ENCODE measurements at regions not wholly inside any gene's neighbourhood (a gene's known extent, or its start where the extent isn't known, plus 50 kb on each side); places are given as distances from the start of the nearest gene placed in this dataset.

- WGBS (ENCODE audit: insufficient coverage) = 75% methylated on average over 2 of the region's 8 CpGs
- peaks cover 0 to 1% (median 0%) of the 10 kb centered on the region in 5 experiments for H3K27me3 ChIP-seq (replicated peaks in 2 of 5; ENCODE audit: control insufficient read depth in 4 of 5, insufficient read depth in 5 of 5, low read length in 4 of 5)
- POLR2A ChIA-PET = interaction anchor here (0.6 kb wide), 1 partner anchor 101 kb away, joined by 3 read pairs; no protein-coding TSS in a partner anchor
- DNase-seq = no peak
- no peak overlapping the region for H3K27ac ChIP-seq (ENCODE audit: insufficient read depth in 1 of 2, low read depth in 1 of 2, low read length in 2 of 2, poor library complexity in 1 of 2, severe bottlenecking in 2 of 2)
- H3K9me3 ChIP-seq (ENCODE audit: control extremely low read depth in 1 of 5, control insufficient read depth in 4 of 5, insufficient read depth in 2 of 5, low read depth in 1 of 5, low read length in 4 of 5) = peaks cover 0 to 18% (median 4%) of the 10 kb centered on the region in 5 experiments
- peaks cover 0 to 15% (median 13%) of the 10 kb centered on the region in 4 experiments for H3K4me1 ChIP-seq (ENCODE audit: control extremely low read depth in 1 of 4, control insufficient read depth in 4 of 4, insufficient read depth in 4 of 4, low read length in 3 of 4)
- no peaks in the 10 kb centered on the region for H3K36me3 ChIP-seq (ENCODE audit: control insufficient read depth in 4 of 4, insufficient read depth in 4 of 4, low read length in 3 of 4)
- CTCF ChIA-PET = interaction anchor here (0.7 kb wide), 1 partner anchor 107 kb away, joined by 3 read pairs; no protein-coding TSS in a partner anchor
- no peak overlapping the region for H3K4me3 ChIP-seq (ENCODE audit: control insufficient read depth in 1 of 7, extremely low read depth in 1 of 7, insufficient read depth in 4 of 7, low read depth in 2 of 7, low read length in 6 of 7)
Observed at GRCh38 chr17:77649717-77650211, 308.7 kb upstream of the TNRC6C start.

- H3K9me3 ChIP-seq (ENCODE audit: control extremely low read depth in 1 of 5, control insufficient read depth in 4 of 5, insufficient read depth in 2 of 5, low read depth in 1 of 5, low read length in 4 of 5) = peaks cover 0 to 18% (median 4%) of the 10 kb centered on the region in 5 experiments
- no peaks in the 10 kb centered on the region for H3K4me1 ChIP-seq (ENCODE audit: control extremely low read depth in 1 of 4, control insufficient read depth in 4 of 4, insufficient read depth in 4 of 4, low read length in 3 of 4)
- no peak for DNase-seq
- POLR2A ChIA-PET = no interaction called here
- H3K27ac ChIP-seq (ENCODE audit: insufficient read depth in 1 of 2, low read depth in 1 of 2, low read length in 2 of 2, poor library complexity in 1 of 2, severe bottlenecking in 2 of 2) = no peak overlapping the region
- H3K36me3 ChIP-seq (ENCODE audit: control insufficient read depth in 4 of 4, insufficient read depth in 4 of 4, low read length in 3 of 4) = no peaks in the 10 kb centered on the region
- WGBS (ENCODE audit: insufficient coverage) = 90% methylated on average over 2 of the region's 4 CpGs
- no peak overlapping the region for H3K4me3 ChIP-seq (ENCODE audit: control insufficient read depth in 1 of 7, extremely low read depth in 1 of 7, insufficient read depth in 4 of 7, low read depth in 2 of 7, low read length in 6 of 7)
- H3K27me3 ChIP-seq (replicated peaks in 2 of 5; ENCODE audit: control insufficient read depth in 4 of 5, insufficient read depth in 5 of 5, low read length in 4 of 5) = peaks cover 0 to 4% (median 0%) of the 10 kb centered on the region in 5 experiments
- CTCF ChIA-PET = no interaction called here
Observed at GRCh38 chr17:77651988-77652387, 306.5 kb upstream of the TNRC6C start.

GRCh38 chr17:77654296-77654695, 304.2 kb upstream of the TNRC6C start:
- WGBS (ENCODE audit: insufficient coverage) = 100% methylated on average over 3 of the region's 5 CpGs
- ChIA-PET CTCF (no interaction called here), POLR2A (no interaction called here)
- Histone ChIP-seq H3K36me3 (ENCODE audit: control insufficient read depth in 4 of 4, insufficient read depth in 4 of 4, low read length in 3 of 4) (no peaks in the 10 kb centered on the region), H3K27me3 (replicated peaks in 2 of 5; ENCODE audit: control insufficient read depth in 4 of 5, insufficient read depth in 5 of 5, low read length in 4 of 5) (peaks cover 0 to 4% (median 0%) of the 10 kb centered on the region in 5 experiments), H3K9me3 (ENCODE audit: control extremely low read depth in 1 of 5, control insufficient read depth in 4 of 5, insufficient read depth in 2 of 5, low read depth in 1 of 5, low read length in 4 of 5) (peaks cover 0 to 7% (median 6%) of the 10 kb centered on the region in 5 experiments), H3K4me1 (ENCODE audit: control extremely low read depth in 1 of 4, control insufficient read depth in 4 of 4, insufficient read depth in 4 of 4, low read length in 3 of 4) (no peaks in the 10 kb centered on the region), H3K27ac (ENCODE audit: insufficient read depth in 1 of 2, low read depth in 1 of 2, low read length in 2 of 2, poor library complexity in 1 of 2, severe bottlenecking in 2 of 2) (no peak overlapping the region), H3K4me3 (ENCODE audit: control insufficient read depth in 1 of 7, extremely low read depth in 1 of 7, insufficient read depth in 4 of 7, low read depth in 2 of 7, low read length in 6 of 7) (no peak overlapping the region)
- DNase-seq = no peak

GRCh38 chr17:77654850-77655249, 303.7 kb upstream of the TNRC6C start:
- Histone ChIP-seq H3K4me3 (ENCODE audit: control insufficient read depth in 1 of 7, extremely low read depth in 1 of 7, insufficient read depth in 4 of 7, low read depth in 2 of 7, low read length in 6 of 7) (no peak overlapping the region), H3K36me3 (ENCODE audit: control insufficient read depth in 4 of 4, insufficient read depth in 4 of 4, low read length in 3 of 4) (no peaks in the 10 kb centered on the region), H3K4me1 (ENCODE audit: control extremely low read depth in 1 of 4, control insufficient read depth in 4 of 4, insufficient read depth in 4 of 4, low read length in 3 of 4) (no peaks in the 10 kb centered on the region), H3K9me3 (ENCODE audit: control extremely low read depth in 1 of 5, control insufficient read depth in 4 of 5, insufficient read depth in 2 of 5, low read depth in 1 of 5, low read length in 4 of 5) (peaks cover 0 to 6% (median 5%) of the 10 kb centered on the region in 5 experiments), H3K27me3 (replicated peaks in 2 of 5; ENCODE audit: control insufficient read depth in 4 of 5, insufficient read depth in 5 of 5, low read length in 4 of 5) (peaks cover 0 to 4% (median 0%) of the 10 kb centered on the region in 5 experiments), H3K27ac (ENCODE audit: insufficient read depth in 1 of 2, low read depth in 1 of 2, low read length in 2 of 2, poor library complexity in 1 of 2, severe bottlenecking in 2 of 2) (no peak overlapping the region)
- no peak for DNase-seq
- WGBS (ENCODE audit: insufficient coverage) = 64% methylated on average over 11 of the region's 13 CpGs
- CTCF ChIA-PET = no interaction called here
- POLR2A ChIA-PET = no interaction called here

- DNase-seq = no peak
- H3K4me1 ChIP-seq (ENCODE audit: control extremely low read depth in 1 of 4, control insufficient read depth in 4 of 4, insufficient read depth in 4 of 4, low read length in 3 of 4) = no peaks in the 10 kb centered on the region
- peaks cover 0 to 4% (median 0%) of the 10 kb centered on the region in 5 experiments for H3K27me3 ChIP-seq (replicated peaks in 2 of 5; ENCODE audit: control insufficient read depth in 4 of 5, insufficient read depth in 5 of 5, low read length in 4 of 5)
- no peak overlapping the region for H3K4me3 ChIP-seq (ENCODE audit: control insufficient read depth in 1 of 7, extremely low read depth in 1 of 7, insufficient read depth in 4 of 7, low read depth in 2 of 7, low read length in 6 of 7)
- ChIA-PET CTCF (no interaction called here), POLR2A (no interaction called here)
- H3K36me3 ChIP-seq (ENCODE audit: control insufficient read depth in 4 of 4, insufficient read depth in 4 of 4, low read length in 3 of 4) = no peaks in the 10 kb centered on the region
- H3K9me3 ChIP-seq (ENCODE audit: control extremely low read depth in 1 of 5, control insufficient read depth in 4 of 5, insufficient read depth in 2 of 5, low read depth in 1 of 5, low read length in 4 of 5) = peaks cover 0 to 6% (median 3%) of the 10 kb centered on the region in 5 experiments
- 83% methylated on average over 7 of the region's 9 CpGs for WGBS (ENCODE audit: insufficient coverage)
- no peak overlapping the region for H3K27ac ChIP-seq (ENCODE audit: insufficient read depth in 1 of 2, low read depth in 1 of 2, low read length in 2 of 2, poor library complexity in 1 of 2, severe bottlenecking in 2 of 2)
Observed at GRCh38 chr17:77656054-77656453, 302.4 kb upstream of the TNRC6C start.

- H3K27me3 ChIP-seq (replicated peaks in 2 of 5; ENCODE audit: control insufficient read depth in 4 of 5, insufficient read depth in 5 of 5, low read length in 4 of 5) = peaks cover 0 to 4% (median 0%) of the 10 kb centered on the region in 5 experiments
- peaks cover 0 to 8% (median 2%) of the 10 kb centered on the region in 5 experiments for H3K9me3 ChIP-seq (ENCODE audit: control extremely low read depth in 1 of 5, control insufficient read depth in 4 of 5, insufficient read depth in 2 of 5, low read depth in 1 of 5, low read length in 4 of 5)
- no peaks in the 10 kb centered on the region for H3K36me3 ChIP-seq (ENCODE audit: control insufficient read depth in 4 of 4, insufficient read depth in 4 of 4, low read length in 3 of 4)
- DNase-seq = no peak
- no peaks in the 10 kb centered on the region for H3K4me1 ChIP-seq (ENCODE audit: control extremely low read depth in 1 of 4, control insufficient read depth in 4 of 4, insufficient read depth in 4 of 4, low read length in 3 of 4)
- ChIA-PET POLR2A (no interaction called here), CTCF (interaction anchor here (1.5 kb wide), 1 partner anchor 16 kb away, joined by 3 read pairs; no protein-coding TSS in a partner anchor)
- H3K27ac ChIP-seq (ENCODE audit: insufficient read depth in 1 of 2, low read depth in 1 of 2, low read length in 2 of 2, poor library complexity in 1 of 2, severe bottlenecking in 2 of 2) = no peak overlapping the region
- 90% methylated on average over 6 of the region's 6 CpGs for WGBS (ENCODE audit: insufficient coverage)
- no peak overlapping the region for H3K4me3 ChIP-seq (ENCODE audit: control insufficient read depth in 1 of 7, extremely low read depth in 1 of 7, insufficient read depth in 4 of 7, low read depth in 2 of 7, low read length in 6 of 7)
Observed at GRCh38 chr17:77657839-77658238, 300.7 kb upstream of the TNRC6C start.

GRCh38 chr17:77660524-77660923, 298.0 kb upstream of the TNRC6C start:
- peaks cover 0 to 2% (median 0%) of the 10 kb centered on the region in 5 experiments for H3K27me3 ChIP-seq (replicated peaks in 2 of 5; ENCODE audit: control insufficient read depth in 4 of 5, insufficient read depth in 5 of 5, low read length in 4 of 5)
- peaks cover 0 to 9% (median 2%) of the 10 kb centered on the region in 5 experiments for H3K9me3 ChIP-seq (ENCODE audit: control extremely low read depth in 1 of 5, control insufficient read depth in 4 of 5, insufficient read depth in 2 of 5, low read depth in 1 of 5, low read length in 4 of 5)
- no peak overlapping the region for H3K27ac ChIP-seq (ENCODE audit: insufficient read depth in 1 of 2, low read depth in 1 of 2, low read length in 2 of 2, poor library complexity in 1 of 2, severe bottlenecking in 2 of 2)
- H3K4me3 ChIP-seq (ENCODE audit: control insufficient read depth in 1 of 7, extremely low read depth in 1 of 7, insufficient read depth in 4 of 7, low read depth in 2 of 7, low read length in 6 of 7) = no peak overlapping the region
- CTCF ChIA-PET = no interaction called here
- no peaks in the 10 kb centered on the region for H3K36me3 ChIP-seq (ENCODE audit: control insufficient read depth in 4 of 4, insufficient read depth in 4 of 4, low read length in 3 of 4)
- POLR2A ChIA-PET = no interaction called here
- WGBS (ENCODE audit: insufficient coverage) = 95% methylated on average over 4 of the region's 4 CpGs
- H3K4me1 ChIP-seq (ENCODE audit: control extremely low read depth in 1 of 4, control insufficient read depth in 4 of 4, insufficient read depth in 4 of 4, low read length in 3 of 4) = no peaks in the 10 kb centered on the region
- no peak for DNase-seq
